ENCODE measurements at regions not wholly inside any gene's neighbourhood (a gene's known extent, or its start where the extent isn't known, plus 50 kb on each side); places are given as distances from the start of the nearest gene placed in this dataset.

DNA sequence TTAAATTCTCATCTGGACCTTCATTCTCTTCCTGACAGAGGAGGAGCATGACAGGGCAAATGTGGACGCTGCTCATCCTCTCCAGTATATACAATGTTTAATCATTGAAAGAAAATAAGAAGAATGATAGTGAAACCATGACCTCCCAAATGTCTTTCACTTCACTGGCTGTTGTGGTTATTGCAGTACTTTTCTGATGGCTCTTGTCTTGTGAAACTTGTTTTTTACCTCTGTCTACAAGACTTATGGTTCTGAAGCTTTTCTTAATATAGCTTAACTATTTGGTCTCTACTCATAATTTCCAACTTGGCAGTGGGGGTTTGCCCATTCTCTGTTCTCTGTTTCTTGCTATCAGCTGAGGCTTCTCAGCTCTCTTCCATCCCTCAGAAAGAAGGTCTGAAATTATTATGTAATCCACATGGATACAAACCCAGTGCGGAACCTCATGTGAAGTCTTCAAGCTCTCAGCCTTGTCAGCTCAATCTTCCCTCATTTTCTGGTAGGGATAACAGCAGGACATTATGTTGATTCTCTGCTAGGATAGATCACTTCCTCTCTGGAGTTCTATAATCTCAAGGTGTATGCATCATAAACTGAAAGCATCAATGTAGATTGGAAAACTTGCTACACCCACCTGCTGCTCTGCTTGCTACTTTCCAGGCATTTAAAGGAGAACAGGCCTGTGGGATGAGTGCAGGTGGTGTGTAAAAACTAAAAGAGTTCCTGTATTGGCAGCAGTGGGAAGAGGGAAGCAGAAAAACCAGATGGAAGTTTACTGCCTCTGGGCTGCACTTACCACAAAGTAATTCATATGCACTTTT is 250.3 kb upstream of the HTR2A start:
- H3K27me3 ChIP-seq, result no peaks in the 10 kb centered on the region

DNA sequence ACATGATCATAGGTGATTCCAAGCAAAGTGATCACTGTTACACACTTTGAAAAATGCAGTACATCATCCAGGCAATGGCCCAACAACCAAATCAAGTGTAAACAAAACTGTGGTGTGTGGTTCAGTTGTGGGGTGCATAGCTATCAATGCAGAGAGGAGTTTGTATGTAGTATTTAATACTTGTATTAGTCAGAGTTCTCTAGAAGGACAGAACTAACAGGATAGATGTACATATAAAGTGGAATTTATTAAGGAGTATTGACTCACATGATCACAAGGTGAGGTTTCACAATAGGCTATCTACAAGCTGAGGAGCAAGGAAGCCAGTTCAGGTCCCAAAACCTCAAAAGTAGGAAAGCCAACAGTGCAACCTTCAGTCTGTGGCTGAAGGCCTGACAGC is 249.3 kb upstream of the HTR2A start:
- no peak overlapping the region for H2AFZ ChIP-seq
- H3K27ac ChIP-seq, result no peak overlapping the region
- no peaks in the 10 kb centered on the region for H3K9me3 ChIP-seq (ENCODE audit: low read depth)
- H4K20me1 ChIP-seq (ENCODE audit: insufficient read depth, poor library complexity, severe bottlenecking), result no peaks in the 10 kb centered on the region
- no peaks in the 10 kb centered on the region for H3K9me2 ChIP-seq (replicated peaks; ENCODE audit: insufficient read depth)
- no peak for TF ChIP-seq EZH2 (IDR thresholded peaks at IDR 0.05; ENCODE audit: borderline replicate concordance)
- TF ChIP-seq, protein P1, sequence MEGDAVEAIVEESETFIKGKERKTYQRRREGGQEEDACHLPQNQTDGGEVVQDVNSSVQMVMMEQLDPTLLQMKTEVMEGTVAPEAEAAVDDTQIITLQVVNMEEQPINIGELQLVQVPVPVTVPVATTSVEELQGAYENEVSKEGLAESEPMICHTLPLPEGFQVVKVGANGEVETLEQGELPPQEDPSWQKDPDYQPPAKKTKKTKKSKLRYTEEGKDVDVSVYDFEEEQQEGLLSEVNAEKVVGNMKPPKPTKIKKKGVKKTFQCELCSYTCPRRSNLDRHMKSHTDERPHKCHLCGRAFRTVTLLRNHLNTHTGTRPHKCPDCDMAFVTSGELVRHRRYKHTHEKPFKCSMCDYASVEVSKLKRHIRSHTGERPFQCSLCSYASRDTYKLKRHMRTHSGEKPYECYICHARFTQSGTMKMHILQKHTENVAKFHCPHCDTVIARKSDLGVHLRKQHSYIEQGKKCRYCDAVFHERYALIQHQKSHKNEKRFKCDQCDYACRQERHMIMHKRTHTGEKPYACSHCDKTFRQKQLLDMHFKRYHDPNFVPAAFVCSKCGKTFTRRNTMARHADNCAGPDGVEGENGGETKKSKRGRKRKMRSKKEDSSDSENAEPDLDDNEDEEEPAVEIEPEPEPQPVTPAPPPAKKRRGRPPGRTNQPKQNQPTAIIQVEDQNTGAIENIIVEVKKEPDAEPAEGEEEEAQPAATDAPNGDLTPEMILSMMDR (IDR thresholded peaks at IDR 0.05; ENCODE audit: poor library complexity), result no peak
- no peak for TF ChIP-seq EZH2phosphoT487 (IDR thresholded peaks at IDR 0.05; ENCODE audit: low read depth, severe bottlenecking, unreplicated experiment)
- H3K4me2 ChIP-seq, result no peak overlapping the region
- no peak for DNase-seq (ENCODE audit: low spot score)
- no peaks in the 10 kb centered on the region for H3K27me3 ChIP-seq
- no peaks in the 10 kb centered on the region for H3K79me2 ChIP-seq
- H3K36me3 ChIP-seq (replicated peaks; ENCODE audit: insufficient read depth, low read depth), result no peaks in the 10 kb centered on the region
- H3K4me3 ChIP-seq, result no peak overlapping the region
- no peaks in the 10 kb centered on the region for H3K4me1 ChIP-seq (ENCODE audit: insufficient read depth)

More for the DNA sequence above, 250.3 kb upstream of the HTR2A start:
- no peaks in the 10 kb centered on the region for H3K36me3 ChIP-seq (replicated peaks; ENCODE audit: insufficient read depth, low read depth)
- WGBS (ENCODE audit: low lambda C conversion rate, missing lambda C conversion rate), result 94% methylated on average over 2 of the region's 2 CpGs
- TF ChIP-seq, protein P1 (IDR thresholded peaks at IDR 0.05; ENCODE audit: poor library complexity), result no peak
- TF ChIP-seq EZH2 (IDR thresholded peaks at IDR 0.05; ENCODE audit: borderline replicate concordance), result no peak
- no peak for TF ChIP-seq EZH2phosphoT487 (IDR thresholded peaks at IDR 0.05; ENCODE audit: low read depth, severe bottlenecking, unreplicated experiment)
- no peaks in the 10 kb centered on the region for H3K9me2 ChIP-seq (replicated peaks; ENCODE audit: insufficient read depth)
- no peaks in the 10 kb centered on the region for H3K9me3 ChIP-seq (ENCODE audit: low read depth)
- no peak for DNase-seq (ENCODE audit: low spot score)
- H3K27ac ChIP-seq, result no peak overlapping the region
- H3K4me3 ChIP-seq, result no peak overlapping the region
- H3K79me2 ChIP-seq, result no peaks in the 10 kb centered on the region
- H3K4me2 ChIP-seq, result no peak overlapping the region
- no peaks in the 10 kb centered on the region for H4K20me1 ChIP-seq (ENCODE audit: insufficient read depth, poor library complexity, severe bottlenecking)
- H2AFZ ChIP-seq, result no peak overlapping the region
- H3K4me1 ChIP-seq (ENCODE audit: insufficient read depth), result no peaks in the 10 kb centered on the region

DNA sequence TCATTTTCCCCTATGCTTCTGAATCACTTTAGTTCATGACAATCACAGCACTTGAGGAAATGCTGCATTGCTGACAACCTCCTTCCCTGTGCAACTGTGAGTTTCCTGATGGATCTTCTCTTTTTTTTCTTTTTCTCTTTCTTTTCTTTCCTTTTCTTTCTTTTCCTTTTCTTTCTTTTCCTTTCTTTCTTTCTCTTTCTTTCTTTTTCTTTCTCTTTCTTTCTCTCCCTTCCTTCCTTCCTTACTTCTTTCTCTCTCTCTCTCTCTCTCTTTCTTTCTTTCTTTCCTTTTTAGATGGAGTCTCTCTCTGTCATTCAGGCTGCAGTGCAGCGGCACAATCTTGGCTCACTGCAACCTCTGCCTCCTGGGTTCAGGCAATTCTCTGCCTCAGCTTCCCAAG is 247.9 kb upstream of the HTR2A start:
- no peak overlapping the region for H2AFZ ChIP-seq
- H3K27me3 ChIP-seq, result no peaks in the 10 kb centered on the region
- no peaks in the 10 kb centered on the region for H3K4me1 ChIP-seq (ENCODE audit: insufficient read depth)
- H3K4me3 ChIP-seq, result no peak overlapping the region
- no peaks in the 10 kb centered on the region for H3K79me2 ChIP-seq
- no peak for TF ChIP-seq EZH2 (IDR thresholded peaks at IDR 0.05; ENCODE audit: borderline replicate concordance)
- TF ChIP-seq, protein P1 (IDR thresholded peaks at IDR 0.05; ENCODE audit: poor library complexity), result no peak
- no peak for TF ChIP-seq EZH2phosphoT487 (IDR thresholded peaks at IDR 0.05; ENCODE audit: low read depth, severe bottlenecking, unreplicated experiment)
- H3K9me3 ChIP-seq (ENCODE audit: low read depth), result no peaks in the 10 kb centered on the region
- DNase-seq (ENCODE audit: low spot score), result no peak
- no peaks in the 10 kb centered on the region for H3K9me2 ChIP-seq (replicated peaks; ENCODE audit: insufficient read depth)
- H3K36me3 ChIP-seq (replicated peaks; ENCODE audit: insufficient read depth, low read depth), result no peaks in the 10 kb centered on the region
- no peak overlapping the region for H3K27ac ChIP-seq
- H3K4me2 ChIP-seq, result no peak overlapping the region
- H4K20me1 ChIP-seq (ENCODE audit: insufficient read depth, poor library complexity, severe bottlenecking), result no peaks in the 10 kb centered on the region
- 88% methylated on average over 1 of the region's 1 CpG for WGBS (ENCODE audit: low lambda C conversion rate, missing lambda C conversion rate)

All from hepatocyte (in vitro differentiated cells).